SU-DHL-6 (cell line): ENCODE measurements at regions not wholly inside any gene's neighbourhood (a gene's known extent, or its start where the extent isn't known, plus 50 kb on each side); places are given as distances from the start of the nearest gene placed in this dataset.

Experiments used
- H2AFZ ChIP-seq: fragments of 200-600 bp; sonication (generic); 2 replicates; pipeline ENCODE4 v1.6.1; 2014; ENCODE audit warnings: low read depth, mild to moderate bottlenecking, moderate library complexity, mixed read lengths, antibody characterized with exemption, low read length; ENCODE audit not compliant: severe bottlenecking
- H3F3A ChIP-seq: fragments of 200-600 bp; shearing (Covaris generic); 2 replicates; pipeline ENCODE4 v1.6.0; 2016; ENCODE audit warnings: antibody characterized with exemption, mild to moderate bottlenecking; ENCODE audit not compliant: insufficient read depth
- H3K27ac ChIP-seq: fragments of 200-600 bp; sonication (generic); 2 replicates; pipeline ENCODE4 v1.5.1; 2016; ENCODE audit warnings: low read depth, mild to moderate bottlenecking, low read length, moderate library complexity, mixed read lengths
- H3K27me3 ChIP-seq: fragments of 200-600 bp; sonication (generic), shearing (Covaris generic); 2 replicates; pipeline ENCODE4 v1.6.0; 2014; ENCODE audit warnings: mild to moderate bottlenecking, low read length
- H3K36me3 ChIP-seq: fragments of 200-600 bp; sonication (generic); 2 replicates; pipeline ENCODE4 v1.6.1; 2014; ENCODE audit warnings: mild to moderate bottlenecking, low read length, mixed read lengths
- H3K4me2 ChIP-seq: fragments of 300-600, 200-600 bp; shearing (Covaris generic), sonication (generic); 2 replicates; pipeline ENCODE4 v1.6.0; 2014; ENCODE audit warnings: low read length, low read depth, mild to moderate bottlenecking; ENCODE audit not compliant: poor library complexity, severe bottlenecking
- H3K4me3 ChIP-seq: fragments of 200-600 bp; sonication (generic); 2 replicates; pipeline ENCODE4 v1.5.1; 2014; ENCODE audit warnings: antibody characterized with exemption, low read length, mild to moderate bottlenecking, mixed read lengths; ENCODE audit not compliant: insufficient read depth, poor library complexity, severe bottlenecking
- H3K79me2 ChIP-seq: fragments of 200-600 bp; sonication (generic); 2 replicates; pipeline ENCODE4 v1.6.1; 2014; ENCODE audit warnings: mild to moderate bottlenecking, low read length, moderate library complexity; ENCODE audit not compliant: insufficient read depth
- H3K9ac ChIP-seq: fragments of 200-600 bp; sonication (generic); 2 replicates; pipeline ENCODE4 v1.7.0; 2014; ENCODE audit warnings: mild to moderate bottlenecking, low read length
- H3K9me2 ChIP-seq: fragments of 200-600 bp; sonication (generic); replicated peaks from 2 replicates; pipeline ENCODE4 v1.6.1; 2014; ENCODE audit warnings: low read length; ENCODE audit not compliant: insufficient read depth
- H3K9me3 ChIP-seq: fragments of 200-600 bp; sonication (generic); 2 replicates; pipeline ENCODE4 v1.6.1; 2014; ENCODE audit warnings: low read length, mixed read lengths; ENCODE audit not compliant: insufficient read depth
- H4K20me1 ChIP-seq: fragments of 200-600 bp; sonication (generic); 2 replicates; pipeline ENCODE4 v1.6.1; 2014; ENCODE audit warnings: low read depth, mild to moderate bottlenecking, antibody characterized with exemption, low read length, moderate library complexity, mixed read lengths
- CTCF ChIP-seq: fragments of 200-600 bp; sonication (generic); IDR thresholded peaks from one replicate; pipeline ENCODE4 v1.5.1; 2017; ENCODE audit warnings: antibody characterized with exemption, mild to moderate bottlenecking, low read length, moderate library complexity; ENCODE audit not compliant: insufficient read depth, poor library complexity, severe bottlenecking
- EZH2phosphoT487 ChIP-seq: fragments of 200-600 bp; sonication (generic), shearing (Covaris generic); conservative IDR thresholded peaks from 2 replicates; pipeline ENCODE4 v1.6.1; 2018; ENCODE audit warnings: mild to moderate bottlenecking, antibody characterized with exemption, low read length, moderate library complexity, mixed read lengths

GRCh38 chr7:96562966-96563365 lies 146.7 kb downstream of the SEM1 start:
- no peak overlapping the region for H3K27ac ChIP-seq
- no peak overlapping the region for H3K4me2 ChIP-seq
- H3F3A ChIP-seq, result no peaks in the 10 kb centered on the region
- H3K36me3 ChIP-seq, result no peaks in the 10 kb centered on the region
- no peak overlapping the region for H3K4me3 ChIP-seq
- H2AFZ ChIP-seq, result no peak overlapping the region
- H3K27me3 ChIP-seq, result no peaks in the 10 kb centered on the region
- H3K9me2 ChIP-seq, result no peaks in the 10 kb centered on the region
- TF ChIP-seq EZH2phosphoT487, result no peak
- no peak for TF ChIP-seq CTCF
- no peaks in the 10 kb centered on the region for H3K9me3 ChIP-seq
- H3K79me2 ChIP-seq, result no peaks in the 10 kb centered on the region
- H3K9ac ChIP-seq, result no peak overlapping the region
- H4K20me1 ChIP-seq, result no peaks in the 10 kb centered on the region; the same call in 1 of the 2 replicates

GRCh38 chr7:96562458-96562857 lies 147.2 kb downstream of the SEM1 start:
- Histone ChIP-seq H3K9me2 (no peaks in the 10 kb centered on the region), H3K9me3 (no peaks in the 10 kb centered on the region), H3K36me3 (no peaks in the 10 kb centered on the region), H3K27ac (no peak overlapping the region), H3K9ac (no peak overlapping the region), H3K4me2 (no peak overlapping the region), H3K79me2 (no peaks in the 10 kb centered on the region), H3K27me3 (no peaks in the 10 kb centered on the region), H3F3A (no peaks in the 10 kb centered on the region), H4K20me1 (no peaks in the 10 kb centered on the region; the same call in 1 of the 2 replicates), H2AFZ (no peak overlapping the region), H3K4me3 (no peak overlapping the region)
- no peak for TF ChIP-seq EZH2phosphoT487
- no peak for TF ChIP-seq CTCF

GRCh38 chr7:96561892-96562291 lies 147.8 kb downstream of the SEM1 start:
- H3K36me3 ChIP-seq, result no peaks in the 10 kb centered on the region
- no peaks in the 10 kb centered on the region; the same call in 1 of the 2 replicates for H4K20me1 ChIP-seq
- TF ChIP-seq CTCF (no peak), EZH2phosphoT487 (no peak)
- no peaks in the 10 kb centered on the region for H3K79me2 ChIP-seq
- H3F3A ChIP-seq, result no peaks in the 10 kb centered on the region
- no peak overlapping the region for H3K9ac ChIP-seq
- no peak overlapping the region for H3K4me3 ChIP-seq
- H3K9me2 ChIP-seq, result no peaks in the 10 kb centered on the region
- H2AFZ ChIP-seq, result no peak overlapping the region
- H3K27me3 ChIP-seq, result no peaks in the 10 kb centered on the region
- H3K4me2 ChIP-seq, result no peak overlapping the region
- no peaks in the 10 kb centered on the region for H3K9me3 ChIP-seq
- no peak overlapping the region for H3K27ac ChIP-seq

- Histone ChIP-seq H3K9me2 (no peaks in the 10 kb centered on the region), H2AFZ (no peak overlapping the region), H4K20me1 (no peaks in the 10 kb centered on the region; the same call in 1 of the 2 replicates), H3K79me2 (no peaks in the 10 kb centered on the region), H3F3A (no peaks in the 10 kb centered on the region), H3K4me3 (no peak overlapping the region), H3K4me2 (no peak overlapping the region), H3K36me3 (no peaks in the 10 kb centered on the region), H3K9me3 (no peaks in the 10 kb centered on the region), H3K9ac (no peak overlapping the region), H3K27me3 (no peaks in the 10 kb centered on the region), H3K27ac (no peak overlapping the region)
- TF ChIP-seq CTCF (no peak), EZH2phosphoT487 (no peak)
These were observed 151.1 kb downstream of the SEM1 start for GRCh38 chr7:96558530-96558929.
